Lower leg skin (tissue), 3 donors: ENCODE measurements at regions not wholly inside any gene's neighbourhood (a gene's known extent, or its start where the extent isn't known, plus 50 kb on each side); places are given as distances from the start of the nearest gene placed in this dataset.

Experiments used
- POLR2A ChIP-seq, 2 donors: fragments of 450-650 bp; IDR thresholded peaks; one replicate each; pipeline ENCODE4 v1.6.1; 2016 to 2017; ENCODE audit warnings: antibody characterized with exemption in 2 of 2, mild to moderate bottlenecking in 1 of 2, moderate library complexity in 1 of 2
- TF ChIP-seq, protein P1 (sequence below), 3 donors: fragments of 450-650 bp; IDR thresholded peaks; one replicate each; pipeline ENCODE4 v1.5.1; 2016; ENCODE audit warnings: antibody characterized with exemption in 3 of 3, mild to moderate bottlenecking in 3 of 3, moderate library complexity in 2 of 3

DNA sequence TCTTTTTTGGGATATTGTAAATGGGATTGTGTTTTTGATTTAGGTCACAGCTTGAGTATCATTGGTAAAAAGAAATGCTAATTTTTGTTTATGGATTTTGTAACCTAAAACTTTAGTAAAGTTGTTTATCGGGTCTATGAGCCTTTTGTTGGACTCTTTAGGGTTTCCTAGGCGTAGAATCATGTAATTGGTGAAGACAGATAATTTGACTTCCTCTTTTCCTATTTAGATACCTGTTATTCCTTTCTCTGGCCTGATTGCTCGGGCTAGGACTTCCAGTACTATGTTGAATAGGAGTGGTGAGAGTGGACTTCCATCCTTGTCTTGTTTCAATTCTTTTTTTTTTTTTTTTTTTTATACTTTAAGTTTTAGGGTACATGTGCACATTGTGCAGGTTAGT, 149.0 kb downstream of the QPCT start:
- TF ChIP-seq, protein P1, sequence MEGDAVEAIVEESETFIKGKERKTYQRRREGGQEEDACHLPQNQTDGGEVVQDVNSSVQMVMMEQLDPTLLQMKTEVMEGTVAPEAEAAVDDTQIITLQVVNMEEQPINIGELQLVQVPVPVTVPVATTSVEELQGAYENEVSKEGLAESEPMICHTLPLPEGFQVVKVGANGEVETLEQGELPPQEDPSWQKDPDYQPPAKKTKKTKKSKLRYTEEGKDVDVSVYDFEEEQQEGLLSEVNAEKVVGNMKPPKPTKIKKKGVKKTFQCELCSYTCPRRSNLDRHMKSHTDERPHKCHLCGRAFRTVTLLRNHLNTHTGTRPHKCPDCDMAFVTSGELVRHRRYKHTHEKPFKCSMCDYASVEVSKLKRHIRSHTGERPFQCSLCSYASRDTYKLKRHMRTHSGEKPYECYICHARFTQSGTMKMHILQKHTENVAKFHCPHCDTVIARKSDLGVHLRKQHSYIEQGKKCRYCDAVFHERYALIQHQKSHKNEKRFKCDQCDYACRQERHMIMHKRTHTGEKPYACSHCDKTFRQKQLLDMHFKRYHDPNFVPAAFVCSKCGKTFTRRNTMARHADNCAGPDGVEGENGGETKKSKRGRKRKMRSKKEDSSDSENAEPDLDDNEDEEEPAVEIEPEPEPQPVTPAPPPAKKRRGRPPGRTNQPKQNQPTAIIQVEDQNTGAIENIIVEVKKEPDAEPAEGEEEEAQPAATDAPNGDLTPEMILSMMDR (IDR thresholded peaks at IDR 0.05), result no peak
- TF ChIP-seq POLR2A (IDR thresholded peaks at IDR 0.05), result no peak
